Ishikawa (cell line): ENCODE measurements at regions not wholly inside any gene's neighbourhood (a gene's known extent, or its start where the extent isn't known, plus 50 kb on each side); places are given as distances from the start of the nearest gene placed in this dataset.

Experiments
- CEBPB ChIP-seq: IDR thresholded peaks from 2 replicates; pipeline ENCODE4 v1.6.1; 2012
- CREB1 ChIP-seq: IDR thresholded peaks from 2 replicates; pipeline ENCODE4 v1.6.1; 2012; ENCODE audit warnings: low read depth
- EGR1 ChIP-seq: IDR thresholded peaks from 2 replicates; pipeline ENCODE4 v1.6.1; 2012
- EP300 ChIP-seq: IDR thresholded peaks from 2 replicates; pipeline ENCODE4 v1.6.1; 2012; ENCODE audit warnings: borderline replicate concordance
- FOXM1 ChIP-seq: IDR thresholded peaks from 2 replicates; pipeline ENCODE4 v1.6.1; 2012; ENCODE audit warnings: low read depth, borderline replicate concordance
- MAX ChIP-seq: IDR thresholded peaks from 2 replicates; pipeline ENCODE4 v1.6.1; 2012
- RAD21 ChIP-seq: IDR thresholded peaks from 2 replicates; pipeline ENCODE4 v1.6.1; 2012; ENCODE audit warnings: low read depth
- REST ChIP-seq: IDR thresholded peaks from 2 replicates; pipeline ENCODE4 v1.6.1; 2012; ENCODE audit warnings: low read depth, mild to moderate bottlenecking
- TAF1 ChIP-seq: IDR thresholded peaks from 2 replicates; pipeline ENCODE4 v1.6.1; 2012; ENCODE audit warnings: low read depth, mild to moderate bottlenecking
- TCF12 ChIP-seq: IDR thresholded peaks from 2 replicates; pipeline ENCODE4 v1.6.1; 2012; ENCODE audit warnings: low read depth
- TEAD4 ChIP-seq: IDR thresholded peaks from 2 replicates; pipeline ENCODE4 v1.6.1; 2012
- YY1 ChIP-seq: IDR thresholded peaks from 2 replicates; pipeline ENCODE4 v1.6.1; 2012; ENCODE audit warnings: low read depth
- ZBTB7A ChIP-seq: IDR thresholded peaks from 2 replicates; pipeline ENCODE4 v1.6.1; 2012; ENCODE audit warnings: low read depth

- no peak for TF ChIP-seq TAF1
- no peak for TF ChIP-seq EP300
- TF ChIP-seq FOXM1: no peak
- TF ChIP-seq YY1: no peak
- no peak for TF ChIP-seq TEAD4
- no peak for TF ChIP-seq RAD21
- TF ChIP-seq TCF12: no peak
- TF ChIP-seq CEBPB: no peak
- TF ChIP-seq CREB1: no peak
- no peak for TF ChIP-seq REST
- no peak for TF ChIP-seq EGR1
- TF ChIP-seq ZBTB7A: no peak
- no peak for TF ChIP-seq MAX
These were observed 56.5 kb upstream of the CNTN6 start for GRCh38 chr3:1036207-1036826.
